HUES6 (cell line): ENCODE measurements at regions not wholly inside any gene's neighbourhood (a gene's known extent, or its start where the extent isn't known, plus 50 kb on each side); places are given as distances from the start of the nearest gene placed in this dataset.

ENCODE experiments used
- H3K27ac ChIP-seq: 2 replicates; pipeline ENCODE4 v1.7.0; 2013; ENCODE audit warnings: low read depth, mild to moderate bottlenecking, low read length, inconsistent platforms
- H3K27me3 ChIP-seq: 2 replicates; pipeline ENCODE4 v1.6.1; 2013; ENCODE audit warnings: low read length; ENCODE audit not compliant: control insufficient read depth, insufficient read depth
- H3K36me3 ChIP-seq: 2 replicates; pipeline ENCODE4 v1.6.1; 2013; ENCODE audit warnings: low read length; ENCODE audit not compliant: control insufficient read depth, insufficient read depth
- H3K4me1 ChIP-seq: 2 replicates; pipeline ENCODE4 v1.6.1; 2013; ENCODE audit warnings: low read length; ENCODE audit not compliant: control insufficient read depth, insufficient read depth
- H3K4me3 ChIP-seq: 2 replicates; pipeline ENCODE4 v1.5.1; 2013; ENCODE audit warnings: low read depth, low read length
- H3K9ac ChIP-seq: one replicate; pipeline ENCODE4 v1.6.1; 2013; ENCODE audit warnings: mild to moderate bottlenecking, low read length
- H3K9me3 ChIP-seq: 2 replicates; pipeline ENCODE4 v1.6.1; 2013; ENCODE audit warnings: low read depth, low read length; ENCODE audit not compliant: control insufficient read depth, insufficient read depth

DNA sequence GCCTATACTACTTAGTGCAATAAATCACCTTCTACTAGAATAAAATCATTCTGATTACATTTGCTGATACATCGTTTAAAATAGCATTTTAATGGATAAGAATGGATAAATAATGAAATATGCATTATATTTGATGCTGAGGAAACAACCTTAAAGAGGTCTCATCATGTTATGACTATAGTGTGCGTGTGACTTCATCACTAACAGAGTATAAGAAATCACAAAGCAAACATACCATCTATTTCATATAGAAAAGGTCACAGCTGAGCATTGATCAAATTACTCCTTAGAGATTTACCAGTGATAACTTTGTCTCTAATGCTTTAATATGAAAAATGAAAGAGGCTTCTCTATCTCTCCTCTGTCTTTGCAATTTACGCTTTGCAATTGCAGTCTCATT, 1620.3 kb upstream of the SLC10A2 start:
- Histone ChIP-seq H3K4me1 (no peaks in the 10 kb centered on the region), H3K9me3 (no peaks in the 10 kb centered on the region), H3K4me3 (no peak overlapping the region), H3K27ac (no peak overlapping the region), H3K9ac (no peak overlapping the region), H3K36me3 (no peaks in the 10 kb centered on the region), H3K27me3 (no peaks in the 10 kb centered on the region)

DNA sequence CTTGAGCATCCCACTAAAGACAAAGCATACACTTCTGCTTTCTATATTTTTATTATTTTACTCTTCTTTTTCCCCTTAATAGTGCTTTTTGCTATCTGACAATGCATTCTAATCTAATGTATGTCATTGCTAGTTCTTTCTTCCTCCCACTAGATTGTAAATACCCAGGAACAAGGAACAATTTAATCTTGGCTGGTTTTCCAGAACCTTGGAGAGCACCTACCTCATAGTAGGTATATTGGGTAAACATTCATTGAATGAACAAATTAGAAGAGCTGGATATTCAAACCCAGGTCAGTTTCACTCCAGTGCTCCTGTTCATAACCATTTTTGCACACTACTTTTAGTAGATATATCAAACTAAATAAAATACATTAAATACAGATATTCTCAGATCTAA, 1617.6 kb upstream of the SLC10A2 start:
- Histone ChIP-seq H3K36me3 (no peaks in the 10 kb centered on the region), H3K4me1 (no peaks in the 10 kb centered on the region), H3K27me3 (no peaks in the 10 kb centered on the region), H3K9ac (no peak overlapping the region), H3K4me3 (no peak overlapping the region), H3K27ac (no peak overlapping the region), H3K9me3 (no peaks in the 10 kb centered on the region)

DNA sequence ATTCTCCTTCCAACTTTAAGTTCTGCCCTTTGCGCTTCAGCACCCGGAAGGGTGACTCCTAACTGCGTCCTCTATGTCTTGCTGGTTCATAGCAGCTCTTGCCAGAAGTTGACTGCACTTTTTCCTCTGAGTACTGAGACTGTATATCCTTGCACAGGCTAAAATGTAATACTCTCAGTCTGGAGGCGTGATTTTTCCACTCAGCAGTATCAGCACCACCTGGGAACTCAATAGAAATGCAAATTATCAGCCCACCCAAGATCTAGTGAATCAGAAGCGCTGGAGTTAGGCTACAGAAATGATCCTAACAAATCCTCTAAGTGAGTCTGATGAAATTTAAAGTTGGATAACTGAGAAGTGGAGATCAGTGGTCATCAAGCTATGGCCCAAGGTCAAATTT, 1611.9 kb upstream of the SLC10A2 start:
- no peak overlapping the region for H3K9ac ChIP-seq
- H3K27me3 ChIP-seq: no peaks in the 10 kb centered on the region
- H3K27ac ChIP-seq: no peak overlapping the region
- no peaks in the 10 kb centered on the region for H3K36me3 ChIP-seq
- H3K9me3 ChIP-seq: no peaks in the 10 kb centered on the region
- no peaks in the 10 kb centered on the region for H3K4me1 ChIP-seq
- H3K4me3 ChIP-seq: no peak overlapping the region

DNA sequence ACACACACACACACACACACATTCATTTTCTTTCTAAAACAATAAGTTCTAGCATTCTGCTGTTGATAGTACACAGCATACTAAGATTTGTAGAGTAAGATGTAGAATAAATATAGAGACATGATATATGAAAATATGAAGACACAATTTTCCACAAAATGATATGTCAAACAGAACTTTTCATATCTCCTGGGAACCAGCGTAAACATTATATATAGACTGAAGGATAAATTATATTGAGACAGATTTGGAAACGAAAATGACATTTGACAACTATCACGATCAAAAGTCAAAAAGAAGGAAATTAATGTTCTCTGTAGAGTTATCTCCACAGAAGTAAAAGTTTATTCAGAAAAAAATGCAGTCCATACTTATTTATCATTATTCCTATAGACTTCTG, 1605.7 kb upstream of the SLC10A2 start:
- H3K9me3 ChIP-seq: no peaks in the 10 kb centered on the region
- H3K4me1 ChIP-seq: no peaks in the 10 kb centered on the region
- H3K36me3 ChIP-seq: no peaks in the 10 kb centered on the region
- no peak overlapping the region for H3K27ac ChIP-seq
- H3K27me3 ChIP-seq: no peaks in the 10 kb centered on the region
- H3K4me3 ChIP-seq: no peak overlapping the region
- H3K9ac ChIP-seq: no peak overlapping the region

DNA sequence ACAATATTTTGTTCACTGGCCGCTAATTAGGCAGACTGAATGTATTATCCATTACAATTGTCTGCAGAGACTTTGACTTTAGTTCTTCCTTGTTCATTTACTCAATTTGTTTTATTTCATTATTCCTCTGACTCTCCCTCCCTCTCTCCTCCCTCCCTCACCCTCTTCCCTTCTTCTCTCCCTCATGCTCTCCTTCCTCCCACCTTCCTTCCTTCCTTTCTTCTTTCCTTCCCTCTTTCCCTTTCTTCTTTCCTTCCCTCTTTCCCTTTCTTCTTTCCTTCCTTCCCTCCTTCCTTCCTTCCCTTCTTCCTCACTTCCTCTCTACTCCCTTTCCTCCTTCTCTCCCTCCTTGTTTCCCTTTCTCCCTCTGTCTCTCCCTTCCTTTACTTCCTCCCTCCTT, 1591.0 kb upstream of the SLC10A2 start:
- Histone ChIP-seq H3K9me3 (no peaks in the 10 kb centered on the region), H3K27ac (no peak overlapping the region), H3K36me3 (no peaks in the 10 kb centered on the region), H3K9ac (no peak overlapping the region), H3K4me3 (no peak overlapping the region), H3K27me3 (no peaks in the 10 kb centered on the region), H3K4me1 (no peaks in the 10 kb centered on the region)

DNA sequence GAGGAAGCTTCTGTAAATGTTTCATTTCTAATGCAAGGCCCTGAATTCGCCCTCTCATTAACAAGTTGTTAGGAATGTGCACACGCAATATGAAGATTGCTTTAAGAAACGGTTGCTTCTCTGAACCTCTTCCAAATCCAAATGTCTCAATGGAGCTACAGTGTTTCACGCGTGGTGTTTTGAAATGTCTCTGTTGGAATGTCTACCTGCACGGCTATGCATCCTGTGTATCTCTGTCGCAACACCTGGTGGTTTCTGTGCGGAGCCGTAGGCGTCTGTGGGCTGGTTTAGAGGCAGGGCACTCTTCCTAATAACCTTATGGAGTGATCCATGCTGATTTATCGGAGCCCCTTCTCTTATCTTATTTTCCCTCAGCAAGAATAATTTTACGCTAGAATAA, 1584.2 kb upstream of the SLC10A2 start:
- H3K9me3 ChIP-seq: no peaks in the 10 kb centered on the region
- no peak overlapping the region for H3K9ac ChIP-seq
- H3K4me1 ChIP-seq: no peaks in the 10 kb centered on the region
- no peaks in the 10 kb centered on the region for H3K36me3 ChIP-seq
- H3K27me3 ChIP-seq: no peaks in the 10 kb centered on the region
- H3K4me3 ChIP-seq: no peak overlapping the region
- no peak overlapping the region for H3K27ac ChIP-seq

DNA sequence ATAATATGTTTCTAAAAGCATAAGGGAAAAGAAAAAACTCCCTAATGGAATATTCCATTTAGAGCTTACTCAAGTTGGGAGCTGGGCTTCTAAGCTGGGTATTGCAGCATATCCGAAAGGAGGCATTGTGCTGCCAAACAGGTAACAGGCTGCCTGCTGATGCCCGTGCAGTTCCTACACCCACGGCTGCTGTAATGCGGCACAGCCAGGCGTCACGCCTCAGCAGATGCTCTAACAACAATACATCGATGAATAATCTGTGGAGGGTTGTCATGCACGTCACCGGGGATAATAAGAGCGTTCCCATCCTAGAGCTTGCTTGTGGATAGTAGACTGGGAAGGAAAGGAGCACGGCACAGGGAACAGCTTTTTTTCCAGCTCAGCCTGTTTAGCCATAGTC, 1582.1 kb upstream of the SLC10A2 start:
- H3K27ac ChIP-seq: no peak overlapping the region
- H3K4me1 ChIP-seq: no peaks in the 10 kb centered on the region
- H3K9ac ChIP-seq: no peak overlapping the region
- no peaks in the 10 kb centered on the region for H3K36me3 ChIP-seq
- H3K9me3 ChIP-seq: no peaks in the 10 kb centered on the region
- H3K4me3 ChIP-seq: no peak overlapping the region
- no peaks in the 10 kb centered on the region for H3K27me3 ChIP-seq

DNA sequence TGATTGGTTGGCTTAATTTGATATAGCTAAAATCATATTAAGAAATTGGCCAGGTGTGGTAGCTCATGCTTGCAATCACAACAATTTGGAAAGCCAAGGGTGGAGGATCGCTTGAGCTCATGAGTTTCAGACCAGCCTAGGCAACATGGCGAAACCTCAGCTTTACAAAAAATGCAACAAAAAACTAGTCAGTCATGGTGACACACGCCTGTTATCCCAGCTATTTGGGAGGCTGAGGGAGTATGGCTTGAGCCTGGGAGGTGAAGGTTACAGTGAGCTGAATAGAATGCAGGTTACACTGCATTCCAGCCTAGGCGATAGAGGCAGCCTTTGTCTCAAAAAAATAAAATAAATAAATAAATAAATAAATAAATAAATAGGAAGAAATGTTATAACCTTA, 1579.6 kb upstream of the SLC10A2 start:
- Histone ChIP-seq H3K4me1 (no peaks in the 10 kb centered on the region), H3K4me3 (no peak overlapping the region), H3K27ac (no peak overlapping the region), H3K36me3 (no peaks in the 10 kb centered on the region), H3K9ac (no peak overlapping the region), H3K9me3 (no peaks in the 10 kb centered on the region), H3K27me3 (no peaks in the 10 kb centered on the region)

DNA sequence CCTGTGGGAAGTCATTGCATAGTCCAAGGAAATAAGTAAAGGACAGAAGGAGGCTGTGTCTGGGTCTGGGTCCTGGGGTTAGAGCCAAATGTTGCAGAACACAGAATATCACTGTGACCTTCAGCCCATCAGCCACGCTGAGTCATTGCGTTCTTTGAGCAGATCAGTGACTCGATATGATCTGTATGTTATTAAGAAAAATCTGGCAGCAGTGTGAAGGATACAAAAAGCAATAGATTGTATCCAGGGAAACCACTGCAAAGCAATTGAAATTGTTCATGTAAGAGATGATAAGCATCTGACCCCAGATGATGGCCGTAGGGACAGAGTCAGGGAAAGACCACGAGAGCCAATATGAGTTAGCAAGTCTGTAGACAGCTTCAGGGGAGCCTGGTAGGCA, 1575.1 kb upstream of the SLC10A2 start:
- Histone ChIP-seq H3K4me1 (no peaks in the 10 kb centered on the region), H3K36me3 (no peaks in the 10 kb centered on the region), H3K27ac (no peak overlapping the region), H3K4me3 (no peak overlapping the region), H3K27me3 (no peaks in the 10 kb centered on the region), H3K9ac (no peak overlapping the region), H3K9me3 (no peaks in the 10 kb centered on the region)

DNA sequence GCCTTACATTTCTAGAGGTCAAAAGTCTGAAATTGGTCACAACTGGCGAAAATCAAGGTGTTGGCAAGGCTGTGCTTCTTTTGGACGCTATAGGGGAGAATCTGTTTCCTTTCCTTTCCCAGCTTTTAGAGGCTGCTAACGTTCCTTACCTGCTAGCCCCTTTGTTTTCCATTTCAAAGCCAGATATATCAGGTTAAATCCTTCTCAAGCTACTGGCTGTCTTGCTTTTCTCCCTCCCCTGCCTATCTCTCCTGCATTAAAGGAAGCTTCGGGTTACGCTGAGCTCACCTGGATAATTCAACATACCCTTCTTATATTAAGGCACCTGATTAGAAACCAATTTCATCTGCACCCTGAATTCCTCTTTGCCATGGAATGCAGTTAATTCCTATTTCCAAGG, 1569.7 kb upstream of the SLC10A2 start:
- H3K9me3 ChIP-seq: no peaks in the 10 kb centered on the region

DNA sequence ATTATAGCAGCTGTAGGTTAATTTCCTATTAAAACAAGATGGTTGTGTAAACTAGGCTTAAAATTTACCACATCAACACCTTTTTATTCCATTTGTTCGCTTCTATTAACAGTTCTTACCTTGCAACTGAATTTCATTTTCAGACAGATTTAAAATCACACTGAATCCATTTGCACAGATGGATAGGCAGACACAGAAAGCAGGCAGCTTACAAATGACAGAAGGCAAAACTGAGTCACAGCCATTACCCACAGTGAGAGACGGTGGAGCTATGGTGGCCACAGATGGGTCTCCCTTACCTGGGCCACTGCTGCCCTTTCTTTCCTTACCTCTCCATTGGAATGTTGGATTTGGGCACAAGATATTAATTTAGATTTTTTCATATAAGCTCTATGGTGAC, 1567.8 kb upstream of the SLC10A2 start:
- Histone ChIP-seq H3K27ac (no peak overlapping the region), H3K4me1 (no peaks in the 10 kb centered on the region), H3K9me3 (no peaks in the 10 kb centered on the region), H3K4me3 (no peak overlapping the region), H3K9ac (no peak overlapping the region), H3K27me3 (no peaks in the 10 kb centered on the region), H3K36me3 (no peaks in the 10 kb centered on the region)

More for the DNA sequence above, 1569.7 kb upstream of the SLC10A2 start:
- no peaks in the 10 kb centered on the region for H3K36me3 ChIP-seq
- H3K9ac ChIP-seq: no peak overlapping the region
- no peak overlapping the region for H3K4me3 ChIP-seq
- H3K4me1 ChIP-seq: no peaks in the 10 kb centered on the region
- H3K27me3 ChIP-seq: no peaks in the 10 kb centered on the region
- no peak overlapping the region for H3K27ac ChIP-seq

DNA sequence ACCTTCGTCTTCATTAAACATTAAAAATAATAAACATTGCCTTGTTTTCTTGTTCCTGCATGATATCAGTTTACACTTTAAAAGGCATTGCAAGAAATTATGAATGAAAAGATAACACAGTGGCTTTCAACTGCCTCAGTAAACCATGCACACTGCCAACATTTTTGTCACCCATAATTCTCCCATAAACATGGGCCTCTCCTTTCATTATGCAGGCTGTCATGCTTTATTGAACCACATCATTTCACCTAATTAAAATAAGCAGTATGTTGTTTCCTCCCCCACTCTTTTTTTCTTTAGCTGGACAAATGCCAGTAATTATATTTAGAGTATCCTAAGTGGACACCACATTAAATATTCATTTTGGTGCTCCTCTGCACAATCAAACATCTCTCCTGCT, 1566.5 kb upstream of the SLC10A2 start:
- H3K27ac ChIP-seq: no peak overlapping the region
- no peaks in the 10 kb centered on the region for H3K36me3 ChIP-seq
- H3K4me3 ChIP-seq: no peak overlapping the region
- H3K9ac ChIP-seq: no peak overlapping the region
- H3K27me3 ChIP-seq: no peaks in the 10 kb centered on the region
- H3K4me1 ChIP-seq: no peaks in the 10 kb centered on the region
- H3K9me3 ChIP-seq: no peaks in the 10 kb centered on the region
